ENCODE measurements at regions not wholly inside any gene's neighbourhood (a gene's known extent, or its start where the extent isn't known, plus 50 kb on each side); places are given as distances from the start of the nearest gene placed in this dataset.

DNA sequence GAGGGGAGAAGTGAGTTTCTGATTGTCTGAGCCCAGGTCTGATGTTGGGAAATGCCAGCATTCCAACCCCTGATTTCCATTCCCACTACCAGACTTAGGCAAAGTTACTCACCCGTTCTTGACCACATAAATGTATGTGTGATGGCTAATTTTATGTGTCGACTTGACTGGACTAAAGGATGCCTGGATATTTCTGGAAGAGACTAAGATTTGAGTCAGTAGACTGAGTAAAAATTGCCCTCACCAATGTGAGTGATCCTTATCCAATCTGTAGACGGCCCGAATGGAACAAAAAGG lies 95.8 kb upstream of the TAB2 start:
- no peak for TF ChIP-seq POLR2A (IDR thresholded peaks at IDR 0.05)
- TF ChIP-seq, protein P1, sequence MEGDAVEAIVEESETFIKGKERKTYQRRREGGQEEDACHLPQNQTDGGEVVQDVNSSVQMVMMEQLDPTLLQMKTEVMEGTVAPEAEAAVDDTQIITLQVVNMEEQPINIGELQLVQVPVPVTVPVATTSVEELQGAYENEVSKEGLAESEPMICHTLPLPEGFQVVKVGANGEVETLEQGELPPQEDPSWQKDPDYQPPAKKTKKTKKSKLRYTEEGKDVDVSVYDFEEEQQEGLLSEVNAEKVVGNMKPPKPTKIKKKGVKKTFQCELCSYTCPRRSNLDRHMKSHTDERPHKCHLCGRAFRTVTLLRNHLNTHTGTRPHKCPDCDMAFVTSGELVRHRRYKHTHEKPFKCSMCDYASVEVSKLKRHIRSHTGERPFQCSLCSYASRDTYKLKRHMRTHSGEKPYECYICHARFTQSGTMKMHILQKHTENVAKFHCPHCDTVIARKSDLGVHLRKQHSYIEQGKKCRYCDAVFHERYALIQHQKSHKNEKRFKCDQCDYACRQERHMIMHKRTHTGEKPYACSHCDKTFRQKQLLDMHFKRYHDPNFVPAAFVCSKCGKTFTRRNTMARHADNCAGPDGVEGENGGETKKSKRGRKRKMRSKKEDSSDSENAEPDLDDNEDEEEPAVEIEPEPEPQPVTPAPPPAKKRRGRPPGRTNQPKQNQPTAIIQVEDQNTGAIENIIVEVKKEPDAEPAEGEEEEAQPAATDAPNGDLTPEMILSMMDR (IDR thresholded peaks at IDR 0.05) = no peak

Data from sigmoid colon (tissue), 3 donors.